H9 (cell line): ENCODE measurements at regions not wholly inside any gene's neighbourhood (a gene's known extent, or its start where the extent isn't known, plus 50 kb on each side); places are given as distances from the start of the nearest gene placed in this dataset.

Source experiments
- DNase-seq: peaks from one replicate; pipeline ENCODE4 v3.0.0-alpha.2; 2017
- H2AFZ ChIP-seq: one replicate; pipeline ENCODE4 v1.6.1; 2013; ENCODE audit warnings: mild to moderate bottlenecking, low read length, control low read depth, moderate library complexity
- H2AK5ac ChIP-seq: 2 replicates; pipeline ENCODE4 v1.6.1; 2013; ENCODE audit warnings: low read length, control low read depth, mixed read lengths; ENCODE audit not compliant: insufficient read length
- H2BK120ac ChIP-seq: one replicate; pipeline ENCODE4 v1.6.1; 2013; ENCODE audit warnings: low read depth, mild to moderate bottlenecking, low read length, control low read depth, inconsistent platforms; ENCODE audit not compliant: poor library complexity, severe bottlenecking
- H2BK12ac ChIP-seq: 2 replicates; pipeline ENCODE4 v1.6.1; 2013; ENCODE audit warnings: low read length, control low read depth, mixed read lengths, low read depth; ENCODE audit not compliant: insufficient read length
- H2BK15ac ChIP-seq: 2 replicates; pipeline ENCODE4 v1.6.1; 2013; ENCODE audit warnings: low read depth, low read length, control low read depth
- H2BK20ac ChIP-seq: one replicate; pipeline ENCODE4 v1.6.1; 2013; ENCODE audit warnings: low read depth, mild to moderate bottlenecking, low read length, control low read depth, inconsistent platforms; ENCODE audit not compliant: poor library complexity, severe bottlenecking
- H2BK5ac ChIP-seq: 2 replicates; pipeline ENCODE4 v1.6.1; 2013; ENCODE audit warnings: low read length, control low read depth, mixed read lengths; ENCODE audit not compliant: insufficient read length
- H3K14ac ChIP-seq: 2 replicates; pipeline ENCODE4 v1.6.1; 2013; ENCODE audit warnings: low read length, control low read depth; ENCODE audit not compliant: insufficient read depth
- H3K18ac ChIP-seq: 2 replicates; pipeline ENCODE4 v1.6.1; 2013; ENCODE audit warnings: low read depth, mild to moderate bottlenecking, mixed read lengths, low read length, control low read depth; ENCODE audit not compliant: insufficient read length
- H3K23ac ChIP-seq: 2 replicates; pipeline ENCODE4 v1.6.1; 2013; ENCODE audit warnings: low read length, control low read depth, mixed read lengths, low read depth; ENCODE audit not compliant: insufficient read length
- H3K23me2 ChIP-seq: 2 replicates; pipeline ENCODE4 v1.6.1; 2013; ENCODE audit warnings: low read depth, mild to moderate bottlenecking, mixed read lengths, low read length, control low read depth; ENCODE audit not compliant: insufficient read length, poor library complexity, severe bottlenecking
- H3K27ac ChIP-seq: 2 replicates; pipeline ENCODE4 v1.5.1; 2013; ENCODE audit warnings: low read length, control low read depth, mixed read lengths, low read depth; ENCODE audit not compliant: insufficient read length
- H3K27me3 ChIP-seq: 2 replicates; pipeline ENCODE4 v1.6.1; 2013; ENCODE audit warnings: low read length, control low read depth, inconsistent platforms; ENCODE audit not compliant: insufficient read depth
- H3K4ac ChIP-seq: 2 replicates; pipeline ENCODE4 v1.6.1; 2013; ENCODE audit warnings: low read depth, mild to moderate bottlenecking, control low read depth, inconsistent platforms, low read length, moderate library complexity
- H3K4me1 ChIP-seq: 2 replicates; pipeline ENCODE4 v1.6.1; 2013; ENCODE audit warnings: low read length, control low read depth, inconsistent platforms; ENCODE audit not compliant: insufficient read depth
- H3K4me2 ChIP-seq: 2 replicates; pipeline ENCODE4 v1.6.1; 2013; ENCODE audit warnings: low read length, control low read depth, mixed read lengths; ENCODE audit not compliant: insufficient read length, insufficient read depth
- H3K56ac ChIP-seq: 2 replicates; pipeline ENCODE4 v1.6.1; 2013; ENCODE audit warnings: low read depth, mild to moderate bottlenecking, mixed read lengths, low read length, control low read depth; ENCODE audit not compliant: insufficient read length
- H3K79me1 ChIP-seq: 2 replicates; pipeline ENCODE4 v1.6.1; 2013; ENCODE audit warnings: low read depth, mild to moderate bottlenecking, moderate library complexity, low read length, control low read depth, inconsistent platforms; ENCODE audit not compliant: insufficient read depth, poor library complexity, severe bottlenecking
- H3K79me2 ChIP-seq: 2 replicates; pipeline ENCODE4 v1.6.1; 2013; ENCODE audit warnings: low read length, control low read depth, inconsistent platforms; ENCODE audit not compliant: insufficient read depth
- H3K9ac ChIP-seq: 2 replicates; pipeline ENCODE4 v1.6.1; 2013; ENCODE audit warnings: low read length, control low read depth, mixed read lengths; ENCODE audit not compliant: insufficient read length; ENCODE audit errors: extremely low read depth
- H3K9me3 ChIP-seq: one replicate; pipeline ENCODE4 v1.6.1; 2013; ENCODE audit warnings: low read depth, low read length, inconsistent platforms; ENCODE audit not compliant: control insufficient read depth
- H3T11ph ChIP-seq: one replicate; pipeline ENCODE4 v1.6.1; 2013; ENCODE audit warnings: mild to moderate bottlenecking, low read length, control low read depth, inconsistent platforms
- H4K20me1 ChIP-seq: one replicate; pipeline ENCODE4 v1.6.1; 2013; ENCODE audit not compliant: control insufficient read depth, insufficient read length, insufficient read depth
- H4K5ac ChIP-seq: 2 replicates; pipeline ENCODE4 v1.6.1; 2013; ENCODE audit warnings: low read depth, mild to moderate bottlenecking, mixed read lengths, low read length, control low read depth; ENCODE audit not compliant: insufficient read length
- H4K8ac ChIP-seq: replicated peaks from 2 replicates; pipeline ENCODE4 v1.6.1; 2013; ENCODE audit warnings: low read length, control low read depth, mixed read lengths, low read depth; ENCODE audit not compliant: insufficient read length
- H4K91ac ChIP-seq: 2 replicates; pipeline ENCODE4 v1.6.1; 2013; ENCODE audit warnings: low read depth, mild to moderate bottlenecking, moderate library complexity, mixed read lengths, low read length, control low read depth; ENCODE audit not compliant: insufficient read length
- H3K27ac Mint-ChIP-seq, 3 experiments: 2 replicates in 2 of 3; 3 replicates in 1 of 3; pipeline ENCODE4 v1.8.0; 2020 to 2021; ENCODE audit warnings: mixed read lengths in 3 of 3, mild to moderate bottlenecking in 1 of 3, moderate library complexity in 1 of 3
- H3K27me3 Mint-ChIP-seq: 2 replicates; pipeline ENCODE4 v1.8.0; 2021; ENCODE audit warnings: low read depth, mild to moderate bottlenecking, moderate library complexity, mixed read lengths
- H3K36me3 Mint-ChIP-seq, 3 experiments: 2 replicates in 2 of 3; 3 replicates in 1 of 3; pipeline ENCODE4 v1.8.0; 2020 to 2021; ENCODE audit warnings: low read depth in 3 of 3, mixed read lengths in 3 of 3; ENCODE audit not compliant: insufficient read depth in 1 of 3
- H3K4me1 Mint-ChIP-seq, 2 experiments: 2 replicates each; pipeline ENCODE4 v1.8.0; 2020; ENCODE audit warnings: mixed read lengths in 2 of 2
- H3K4me3 Mint-ChIP-seq, 2 experiments: 2 replicates in 1 of 2; 3 replicates in 1 of 2; pipeline ENCODE4 v1.8.0; 2020 to 2021; ENCODE audit warnings: mild to moderate bottlenecking in 2 of 2, mixed read lengths in 2 of 2, moderate library complexity in 1 of 2
- H3K9me3 Mint-ChIP-seq, 2 experiments: 2 replicates in 1 of 2; 3 replicates in 1 of 2; pipeline ENCODE4 v1.8.0; 2020; ENCODE audit warnings: mild to moderate bottlenecking in 2 of 2, mixed read lengths in 2 of 2, moderate library complexity in 1 of 2
- CTCF ChIP-seq: fragments of 200-600 bp; sonication (generic); conservative IDR thresholded peaks from 3 replicates; pipeline ENCODE4 v1.8.0; 2021; ENCODE audit warnings: antibody characterized with exemption, mild to moderate bottlenecking
- WGBS: extraction: QIAGEN DNeasy Blood & Tissue Kit; methylation state at CpG from one replicate; pipeline ENCODE4 v1.1.7; 2013; ENCODE audit warnings: missing lambda C conversion rate, low lambda C conversion rate, mixed read lengths; ENCODE audit not compliant: insufficient read length; ENCODE audit errors: extremely low coverage; 5-methylcytosine and 5-hydroxymethylcytosine counted together

DNA sequence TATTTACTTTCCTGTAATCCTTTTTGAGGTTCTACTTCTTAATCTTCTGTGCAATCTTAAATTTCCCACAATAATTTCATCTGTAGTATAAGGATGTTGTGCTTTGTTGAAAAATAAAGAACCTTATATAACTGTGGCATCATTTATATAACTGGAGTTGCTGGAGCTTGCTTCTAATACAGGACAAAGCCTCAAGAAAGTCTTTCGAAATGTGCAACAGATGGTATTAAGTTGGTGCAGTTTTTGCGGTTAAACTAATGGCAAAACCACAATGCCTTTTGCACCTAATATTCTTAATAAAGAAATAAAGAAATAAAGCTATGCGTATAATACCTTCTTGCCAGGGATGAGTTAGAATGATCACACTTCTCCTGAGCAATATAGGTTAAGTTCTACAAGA lies 180.0 kb downstream of the KITLG start:
- no peak overlapping the region for H2BK120ac ChIP-seq
- TF ChIP-seq CTCF = no peak
- H4K5ac ChIP-seq = no peak overlapping the region
- no peak overlapping the region for H3K27ac ChIP-seq
- Mint-ChIP-seq H3K27me3 (no peaks in the 10 kb centered on the region), H3K9me3 (no peaks in the 10 kb centered on the region), H3K27ac (no peak overlapping the region), H3K36me3 (no peaks in the 10 kb centered on the region), H3K4me1 (no peaks in the 10 kb centered on the region), H3K4me3 (no peak overlapping the region)
- no peak overlapping the region for H3K18ac ChIP-seq
- no peak overlapping the region for H3K9ac ChIP-seq
- no peak overlapping the region for H3T11ph ChIP-seq
- no peak overlapping the region for H4K8ac ChIP-seq
- H3K4me2 ChIP-seq = no peak overlapping the region
- H2AFZ ChIP-seq = no peak overlapping the region
- no peak overlapping the region for H3K14ac ChIP-seq
- H4K20me1 ChIP-seq = no peaks in the 10 kb centered on the region
- no peak overlapping the region for H4K91ac ChIP-seq
- no peaks in the 10 kb centered on the region for H3K79me1 ChIP-seq
- H3K27me3 ChIP-seq = no peaks in the 10 kb centered on the region
- H2BK12ac ChIP-seq = no peak overlapping the region
- no peak overlapping the region for H3K23ac ChIP-seq
- H2BK5ac ChIP-seq = no peak overlapping the region
- H3K4me1 ChIP-seq = no peaks in the 10 kb centered on the region
- no peaks in the 10 kb centered on the region for H3K23me2 ChIP-seq
- no CpG with 5 or more reads among the region's 3 CpGs for WGBS
- H3K9me3 ChIP-seq = no peaks in the 10 kb centered on the region
- no peak overlapping the region for H2AK5ac ChIP-seq
- DNase-seq = no peak
- H2BK15ac ChIP-seq = no peak overlapping the region
- H3K4ac ChIP-seq = no peak overlapping the region
- H2BK20ac ChIP-seq = no peak overlapping the region
- H3K79me2 ChIP-seq = no peaks in the 10 kb centered on the region
- no peak overlapping the region for H3K56ac ChIP-seq
